Mucosa of stomach (tissue), 1 donor: ENCODE measurements at regions not wholly inside any gene's neighbourhood (a gene's known extent, or its start where the extent isn't known, plus 50 kb on each side); places are given as distances from the start of the nearest gene placed in this dataset.
"Not testable (repeated sequence)": the region's sequence is repeated elsewhere in the genome, so short reads cannot be mapped to it uniquely, and the experiment has no call there.

Experiments used
- H3K27me3 ChIP-seq: one replicate; pipeline ENCODE4 v1.7.0; 2013; ENCODE audit warnings: mild to moderate bottlenecking, low read length; ENCODE audit not compliant: control insufficient read depth, insufficient read depth
- H3K36me3 ChIP-seq: one replicate; pipeline ENCODE4 v1.7.0; 2013; ENCODE audit warnings: low read length; ENCODE audit not compliant: control insufficient read depth, insufficient read depth
- H3K4me1 ChIP-seq: one replicate; pipeline ENCODE4 v1.7.0; 2013; ENCODE audit warnings: mild to moderate bottlenecking, low read length; ENCODE audit not compliant: control insufficient read depth, insufficient read depth
- H3K4me3 ChIP-seq: one replicate; pipeline ENCODE4 v1.7.0; 2013; ENCODE audit warnings: low read length
- H3K9ac ChIP-seq: one replicate; pipeline ENCODE4 v1.7.0; 2013; ENCODE audit warnings: mild to moderate bottlenecking, low read length, moderate library complexity
- H3K9me3 ChIP-seq: one replicate; pipeline ENCODE4 v1.7.0; 2013; ENCODE audit warnings: mild to moderate bottlenecking, low read length, moderate library complexity; ENCODE audit not compliant: control insufficient read depth
- donor health status: Pancreatic carcinoma.

DNA sequence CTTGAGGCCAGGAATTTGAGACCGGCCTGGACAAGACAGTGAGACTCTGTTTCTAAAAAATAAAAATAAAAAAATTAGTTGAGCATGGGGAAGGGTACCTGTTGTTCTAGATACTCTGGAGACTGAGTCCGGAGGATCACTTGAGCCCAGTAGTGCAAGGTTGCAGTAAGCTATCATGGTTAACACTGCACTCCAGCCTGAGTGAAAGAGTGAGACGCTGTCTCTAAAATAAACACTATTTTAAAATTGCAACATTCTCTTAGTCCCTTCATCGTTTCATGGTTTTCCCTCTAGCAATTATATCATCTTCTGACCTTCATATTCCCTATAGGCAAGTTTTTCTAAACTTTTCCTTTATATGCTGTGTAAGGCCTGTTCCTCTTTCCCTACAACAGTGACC lies 248.5 kb downstream of the VAPA start:
- Histone ChIP-seq H3K9ac (no peak overlapping the region), H3K4me1 (no peaks in the 10 kb centered on the region), H3K4me3 (no peak overlapping the region), H3K27me3 (no peaks in the 10 kb centered on the region), H3K36me3 (no peaks in the 10 kb centered on the region), H3K9me3 (no peaks in the 10 kb centered on the region)

DNA sequence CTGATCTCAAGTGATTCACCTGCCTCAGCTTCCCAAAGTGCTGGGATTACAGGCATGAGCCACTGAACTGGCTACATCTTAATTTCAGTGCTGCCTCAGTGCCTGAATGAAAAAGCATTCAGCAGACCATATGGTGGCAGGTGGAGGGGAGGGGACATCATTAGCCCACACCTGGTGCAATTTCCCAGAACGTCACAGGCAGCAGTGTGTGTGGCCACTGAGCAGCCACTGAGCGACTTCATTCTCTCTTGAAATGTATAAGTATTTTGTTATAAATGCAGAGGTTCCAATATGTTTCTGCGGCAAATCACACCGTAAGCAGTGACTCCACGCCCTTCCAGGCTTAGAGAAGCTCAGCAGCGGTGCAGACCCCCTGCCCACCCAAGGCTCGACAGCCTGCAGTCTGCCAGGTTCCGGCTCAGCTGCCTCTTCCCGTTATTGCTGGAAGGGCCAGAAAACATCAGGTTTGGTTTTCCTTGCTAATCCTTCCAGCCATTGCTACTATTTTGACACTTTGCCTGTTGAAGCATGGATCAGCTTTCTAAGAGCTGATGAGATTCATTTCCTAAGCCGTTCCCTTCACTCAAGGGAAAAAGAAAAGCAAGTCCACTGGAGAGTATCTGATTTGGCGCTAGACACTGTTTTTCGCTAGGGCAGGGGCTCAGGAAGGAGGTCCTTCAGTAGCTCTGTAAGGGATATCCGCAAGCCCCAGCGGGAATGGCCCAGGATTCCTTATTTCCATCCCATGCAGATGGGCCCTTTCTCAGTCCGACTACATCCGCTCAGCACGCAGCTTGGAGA lies 250.7 kb downstream of the VAPA start:
- Histone ChIP-seq H3K4me3 (no peak overlapping the region), H3K36me3 (no peaks in the 10 kb centered on the region), H3K9me3 (no peaks in the 10 kb centered on the region)

DNA sequence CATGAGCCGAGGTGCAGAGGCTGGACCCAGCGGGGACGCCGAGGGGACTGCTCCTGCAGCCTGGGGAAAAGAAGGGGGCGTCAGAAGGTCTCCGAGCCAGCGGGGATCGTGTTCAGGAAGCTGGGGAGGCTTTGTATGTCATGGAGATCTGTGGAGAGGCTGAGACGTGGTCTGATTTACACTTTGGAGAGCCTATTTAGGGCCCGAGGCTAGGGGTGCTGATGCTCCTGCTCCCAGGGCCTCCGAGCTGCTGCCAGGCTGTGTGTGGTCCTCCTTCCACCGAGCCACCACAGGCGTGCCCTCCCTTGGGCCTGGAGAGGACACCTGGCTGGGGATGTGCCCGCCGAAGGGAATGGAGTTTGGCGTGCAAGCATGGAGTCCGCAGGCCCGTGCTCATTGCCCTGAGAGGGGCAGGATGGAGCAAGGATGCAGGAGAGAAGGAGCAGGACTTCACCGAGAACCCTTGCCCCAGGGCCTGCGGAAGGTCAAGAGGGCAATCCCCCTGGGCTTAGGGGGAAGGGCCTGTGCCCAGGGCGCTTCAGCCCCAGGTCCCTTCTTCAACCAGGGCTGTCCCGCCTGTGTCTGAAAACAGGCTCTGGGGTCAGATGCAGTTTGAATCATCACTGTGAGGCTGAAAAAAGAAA lies 252.5 kb downstream of the VAPA start:
- Histone ChIP-seq H3K36me3 (no peaks in the 10 kb centered on the region), H3K9me3 (no peaks in the 10 kb centered on the region), H3K27me3 (no peaks in the 10 kb centered on the region), H3K4me3 (no peak overlapping the region), H3K9ac (no peak overlapping the region), H3K4me1 (no peaks in the 10 kb centered on the region)

More for the DNA sequence above, 250.7 kb downstream of the VAPA start:
- Histone ChIP-seq H3K9ac (no peak overlapping the region), H3K4me1 (no peaks in the 10 kb centered on the region), H3K27me3 (no peaks in the 10 kb centered on the region)

DNA sequence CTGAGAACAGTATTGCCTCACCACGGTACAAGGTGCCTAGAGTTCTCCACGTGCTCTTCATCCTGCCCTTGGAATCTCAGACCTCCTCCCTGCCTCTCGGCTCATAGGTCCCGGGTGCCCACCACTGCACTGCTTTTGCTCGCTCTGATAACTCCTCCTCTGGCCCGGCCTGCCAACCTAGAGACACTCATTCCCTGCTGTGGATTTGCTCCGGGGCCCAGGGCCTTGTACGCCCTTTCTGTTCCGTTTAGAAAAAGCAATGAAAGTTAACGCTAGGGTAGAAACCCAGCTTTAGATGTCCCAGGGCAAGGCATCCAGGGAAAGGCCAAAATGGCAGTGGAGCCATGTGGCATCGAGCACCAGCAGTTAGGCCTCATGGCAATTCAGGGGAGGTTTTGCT lies 253.9 kb downstream of the VAPA start:
- H3K4me3 ChIP-seq: no peak overlapping the region
- no peaks in the 10 kb centered on the region for H3K9me3 ChIP-seq
- H3K27me3 ChIP-seq: no peaks in the 10 kb centered on the region
- H3K9ac ChIP-seq: no peak overlapping the region
- H3K4me1 ChIP-seq: no peaks in the 10 kb centered on the region
- H3K36me3 ChIP-seq: no peaks in the 10 kb centered on the region

DNA sequence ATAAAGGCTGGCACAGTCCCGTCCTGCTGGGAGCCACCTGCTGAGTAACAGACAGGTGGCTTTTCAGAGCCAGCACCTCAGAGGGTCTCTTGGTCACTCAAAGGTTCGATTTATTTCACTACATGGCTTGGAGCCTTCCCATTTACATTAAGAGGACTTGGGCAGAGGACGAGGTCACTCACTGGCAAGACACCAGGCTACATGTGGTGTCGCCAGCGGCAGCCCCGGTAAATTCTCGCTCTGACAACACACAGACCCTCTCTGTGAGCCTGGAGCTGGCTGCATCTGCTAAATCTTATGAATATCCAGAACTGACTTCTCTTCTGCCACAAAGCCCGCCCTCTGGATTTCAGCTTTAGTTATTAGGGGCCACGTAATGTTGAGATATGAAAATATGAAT lies 254.7 kb downstream of the VAPA start:
- Histone ChIP-seq H3K9me3 (no peaks in the 10 kb centered on the region), H3K27me3 (no peaks in the 10 kb centered on the region), H3K4me3 (no peak overlapping the region), H3K36me3 (no peaks in the 10 kb centered on the region), H3K4me1 (no peaks in the 10 kb centered on the region), H3K9ac (no peak overlapping the region)

DNA sequence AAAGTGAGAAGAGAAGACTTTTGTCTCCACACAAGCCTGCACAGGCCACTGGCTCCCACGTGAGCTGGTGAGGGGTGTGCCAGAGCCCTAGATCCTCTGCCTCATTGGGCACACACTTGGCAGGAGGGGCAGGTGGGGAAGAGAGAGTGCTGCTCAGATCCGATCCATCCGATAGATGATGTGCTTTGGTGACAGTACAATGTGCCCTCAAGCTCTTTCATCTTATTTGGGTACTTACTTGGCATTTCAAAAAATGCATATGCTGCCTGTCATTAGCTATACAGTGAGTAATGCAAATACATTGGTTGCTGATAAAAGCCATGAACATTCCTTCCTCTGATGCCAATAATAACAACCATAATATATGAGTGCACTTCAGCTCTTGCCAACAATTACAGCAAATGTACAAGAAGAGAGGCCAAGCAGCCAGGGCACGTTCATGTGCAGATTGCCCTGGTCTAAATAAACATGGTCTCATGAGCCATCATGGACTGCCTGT lies 255.3 kb downstream of the VAPA start:
- H3K36me3 ChIP-seq: no peaks in the 10 kb centered on the region
- no peak overlapping the region for H3K9ac ChIP-seq
- no peaks in the 10 kb centered on the region for H3K4me1 ChIP-seq
- no peaks in the 10 kb centered on the region for H3K9me3 ChIP-seq
- H3K27me3 ChIP-seq: no peaks in the 10 kb centered on the region
- no peak overlapping the region for H3K4me3 ChIP-seq

DNA sequence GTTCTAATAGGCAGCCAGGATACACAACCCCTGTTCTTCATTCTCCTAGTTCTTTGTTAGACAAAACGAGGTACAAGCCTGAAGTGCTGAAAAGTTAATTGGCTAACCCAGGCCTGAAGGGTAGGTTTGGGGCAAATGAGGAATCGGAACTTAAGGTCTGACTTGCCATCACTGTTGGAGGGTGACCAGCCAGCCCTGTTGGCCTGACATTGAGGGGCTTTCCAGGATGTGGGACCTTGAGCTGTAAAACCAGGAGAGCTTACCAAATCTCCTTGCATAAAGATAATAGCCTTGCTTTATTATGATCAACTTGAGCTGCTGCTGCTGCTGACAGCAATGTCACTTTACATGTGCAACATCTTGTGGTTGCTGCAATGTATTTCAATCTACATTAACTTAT lies 256.0 kb downstream of the VAPA start:
- Histone ChIP-seq H3K27me3 (no peaks in the 10 kb centered on the region), H3K9me3 (no peaks in the 10 kb centered on the region), H3K4me3 (no peak overlapping the region), H3K36me3 (no peaks in the 10 kb centered on the region), H3K9ac (no peak overlapping the region), H3K4me1 (no peaks in the 10 kb centered on the region)

DNA sequence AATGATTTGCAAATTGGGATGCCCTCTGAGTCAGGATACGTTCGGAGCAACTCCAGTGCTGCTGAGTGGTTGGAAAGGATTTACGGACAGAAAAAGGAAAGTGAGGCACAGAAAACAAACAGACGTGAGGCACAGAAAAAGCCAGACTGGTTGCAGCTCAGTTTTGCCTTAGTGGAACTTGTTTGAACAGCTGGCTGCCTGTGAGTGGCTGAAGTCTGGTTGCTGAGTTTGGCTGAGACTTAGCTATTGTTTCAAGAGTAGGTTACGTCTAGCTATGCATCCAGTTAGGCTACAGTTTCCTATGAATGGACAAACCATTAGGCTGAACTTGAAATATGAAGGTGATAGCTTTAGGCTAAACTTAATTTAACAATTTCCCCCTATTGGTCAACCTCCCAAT lies 256.6 kb downstream of the VAPA start:
- H3K36me3 ChIP-seq: no peaks in the 10 kb centered on the region
- no peaks in the 10 kb centered on the region for H3K4me1 ChIP-seq
- no peaks in the 10 kb centered on the region for H3K9me3 ChIP-seq
- no peak overlapping the region for H3K4me3 ChIP-seq
- no peaks in the 10 kb centered on the region for H3K27me3 ChIP-seq
- no peak overlapping the region for H3K9ac ChIP-seq

DNA sequence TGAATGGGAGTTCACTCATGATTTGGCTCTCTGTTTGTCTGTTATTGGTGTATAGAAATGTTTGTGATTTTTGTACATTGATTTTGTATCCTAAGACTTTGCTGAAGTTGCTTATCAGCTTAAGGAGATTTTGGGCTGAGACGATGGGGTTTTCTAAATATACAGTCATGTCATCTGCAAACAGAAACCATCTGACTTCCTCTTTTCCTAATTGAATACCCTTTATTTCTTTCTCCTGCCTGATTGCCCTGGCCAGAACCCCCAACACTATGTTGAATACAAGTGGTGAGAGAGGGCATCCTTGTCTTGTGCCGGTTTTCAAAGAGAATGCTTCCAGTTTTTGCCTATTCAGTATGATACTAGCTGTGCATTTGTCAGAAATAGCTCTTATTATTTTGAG lies 261.5 kb downstream of the VAPA start:
- not testable (repeated sequence) for H3K4me3 ChIP-seq, H3K36me3 ChIP-seq, H3K9me3 ChIP-seq, H3K9ac ChIP-seq, H3K4me1 ChIP-seq, H3K27me3 ChIP-seq

DNA sequence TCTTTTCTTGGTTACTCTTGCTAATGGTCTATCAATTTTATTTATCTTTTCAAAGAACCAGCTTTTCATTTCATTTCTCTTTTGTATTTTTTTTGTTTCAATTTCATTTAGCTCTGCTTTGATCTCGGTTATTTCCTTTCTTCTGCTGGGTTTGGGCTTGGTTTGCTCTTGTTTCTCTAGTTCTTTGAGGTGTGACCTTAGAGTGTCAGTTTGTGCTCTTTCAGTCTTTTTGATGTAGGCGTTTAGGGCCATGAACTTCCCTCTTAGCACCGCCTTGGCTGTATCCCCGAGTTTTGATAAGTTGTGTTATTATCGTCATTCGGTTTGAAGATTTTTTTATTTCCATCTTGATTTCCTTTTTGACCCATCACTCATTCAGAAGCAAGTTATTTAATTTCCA lies 265.5 kb downstream of the VAPA start:
- H3K4me1 ChIP-seq, H3K9ac ChIP-seq, H3K4me3 ChIP-seq: not testable (repeated sequence)

DNA sequence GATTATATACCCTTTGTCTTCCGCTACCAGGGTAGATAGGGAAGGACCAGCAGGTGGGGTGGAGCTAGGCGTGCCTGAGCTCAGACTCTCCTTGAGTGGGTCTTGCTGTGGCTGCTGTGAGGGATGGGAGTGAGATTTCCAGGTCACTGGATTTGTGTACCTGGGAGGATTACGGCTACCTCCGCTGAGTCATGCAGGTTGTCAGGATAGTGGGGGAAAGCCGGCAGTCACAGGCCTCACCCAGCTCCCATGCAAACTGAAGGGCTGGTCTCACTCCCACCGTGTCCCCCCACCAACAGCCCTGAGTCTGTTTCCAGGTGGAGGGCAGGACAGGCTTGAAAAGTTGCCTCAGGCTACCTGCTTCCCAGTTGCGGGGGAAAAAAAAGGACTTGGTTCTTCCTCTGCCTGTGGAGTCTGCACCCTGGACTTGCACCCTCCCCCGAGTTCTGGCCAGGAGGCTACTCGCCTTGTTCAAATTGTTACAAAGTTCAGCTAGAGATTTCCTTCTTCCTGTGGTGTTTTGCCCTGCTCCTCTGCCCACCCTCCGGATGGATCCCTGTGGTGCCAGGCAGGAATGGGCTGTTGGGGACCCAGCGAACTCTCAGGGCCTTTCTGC lies 268.3 kb downstream of the VAPA start:
- Histone ChIP-seq H3K27me3 (no peaks in the 10 kb centered on the region), H3K4me3 (no peak overlapping the region), H3K9me3 (no peaks in the 10 kb centered on the region), H3K36me3 (no peaks in the 10 kb centered on the region), H3K4me1 (peaks cover 3% of the 10 kb centered on the region), H3K9ac (no peak overlapping the region)

More for the DNA sequence above, 265.5 kb downstream of the VAPA start:
- not testable (repeated sequence) for H3K27me3 ChIP-seq, H3K36me3 ChIP-seq, H3K9me3 ChIP-seq

DNA sequence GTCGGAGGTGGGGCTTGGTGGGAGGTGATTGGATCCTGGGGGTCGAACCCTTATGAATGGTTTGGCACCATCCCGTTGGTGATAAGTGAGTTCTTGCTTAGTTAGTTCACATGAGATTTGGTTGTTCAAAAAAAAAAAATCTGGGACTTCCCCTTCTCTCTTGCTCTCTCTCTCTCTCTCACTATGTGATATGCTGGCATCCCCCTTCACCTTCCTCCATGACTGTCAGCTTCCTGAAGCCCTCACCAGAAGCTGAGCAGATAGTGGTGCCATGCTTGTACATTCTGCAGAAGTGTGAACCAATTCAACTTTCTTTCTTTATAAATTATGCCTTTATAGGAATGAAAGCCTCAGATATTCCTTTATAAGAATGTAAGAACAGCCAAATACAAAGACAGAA lies 269.7 kb upstream of the APCDD1 start:
- Histone ChIP-seq H3K4me3 (no peak overlapping the region), H3K27me3 (no peaks in the 10 kb centered on the region), H3K36me3 (no peaks in the 10 kb centered on the region), H3K9ac (no peak overlapping the region), H3K9me3 (no peaks in the 10 kb centered on the region), H3K4me1 (peaks cover 8% of the 10 kb centered on the region)
